Endothelial cell of umbilical vein (primary cell): ENCODE measurements at regions not wholly inside any gene's neighbourhood (a gene's known extent, or its start where the extent isn't known, plus 50 kb on each side); places are given as distances from the start of the nearest gene placed in this dataset.

Experiments used
- BruUV-seq: library from RNA; stranded (reverse); fragments of 400-500 nt; replicated peaks from 2 replicates; lab custom pipeline; 2021; lab: Mats Ljungman, UMichigan
- CTCF ChIA-PET: fragments of 300-600, 350-600 bp; sonication (Branson Sonifier 250); formaldehyde crosslinking; loops from one replicate; lab custom pipeline; 2021; ENCODE audit warnings: antibody characterized with exemption, inconsistent platforms; lab: Charles Lee
- POLR2A ChIA-PET: fragments of 300-600, 350-600 bp; sonication (Branson Sonifier 250); formaldehyde crosslinking; loops from one replicate; lab custom pipeline; 2021; ENCODE audit warnings: antibody characterized with exemption, inconsistent platforms; lab: Charles Lee
- DNase-seq: peaks from one replicate; pipeline ENCODE4 v3.0.0-alpha.2; 2011; ENCODE audit warnings: low read depth, low spot score
- FAIRE-seq: peaks from 2 replicates; lab custom pipeline; 2011; peaks lifted over from hg19 to GRCh38; lab: Jason Lieb, UNC
- H2AFZ ChIP-seq: 2 replicates; pipeline ENCODE4 v1.6.0; 2012; ENCODE audit warnings: low read depth, low read length, control low read depth, inconsistent platforms
- H3K27ac ChIP-seq: 2 replicates; pipeline ENCODE4 v1.5.1; 2011; ENCODE audit warnings: low read depth, mild to moderate bottlenecking, control low read depth, low read length, moderate library complexity; ENCODE audit not compliant: insufficient read depth
- H3K27me3 ChIP-seq, 2 experiments: 2 replicates each; pipeline versions ENCODE4 v1.6.0 to v1.6.1; 2011; ENCODE audit warnings: low read length in 2 of 2, mixed read lengths in 1 of 2; ENCODE audit not compliant: control insufficient read depth in 2 of 2, insufficient read depth in 2 of 2
- H3K36me3 ChIP-seq, 2 experiments: 2 replicates in 1 of 2; 3 replicates in 1 of 2; pipeline ENCODE4 v1.5.1; 2011; ENCODE audit warnings: low read length in 2 of 2, mild to moderate bottlenecking in 1 of 2, moderate library complexity in 1 of 2; ENCODE audit not compliant: control insufficient read depth in 2 of 2, insufficient read depth in 2 of 2; ENCODE audit errors: extremely low read depth in 1 of 2
- H3K4me1 ChIP-seq: 3 replicates; pipeline ENCODE4 v1.5.1; 2011; ENCODE audit warnings: mild to moderate bottlenecking, low read length; ENCODE audit not compliant: control insufficient read depth, insufficient read depth; ENCODE audit errors: extremely low read depth
- H3K4me2 ChIP-seq: 2 replicates; pipeline ENCODE4 v1.6.1; 2011; ENCODE audit warnings: low read length, control low read depth, mixed read lengths; ENCODE audit not compliant: insufficient read depth
- H3K4me3 ChIP-seq, 3 experiments: fragments of 200-600 bp in 1 of 3; sonication (generic), shearing (Covaris generic) in 1 of 3; replicated peaks in 1 of 3; 2 replicates each; pipeline ENCODE4 v1.5.1; 2011 to 2016; ENCODE audit warnings: control low read depth in 3 of 3, low read length in 3 of 3, mild to moderate bottlenecking in 2 of 3, inconsistent platforms in 1 of 3, low read depth in 1 of 3, moderate library complexity in 1 of 3; ENCODE audit not compliant: insufficient read depth in 1 of 3
- H3K79me2 ChIP-seq: 2 replicates; pipeline ENCODE4 v1.6.0; 2012; ENCODE audit warnings: low read length, inconsistent platforms; ENCODE audit not compliant: control insufficient read depth, insufficient read depth
- H3K9ac ChIP-seq: replicated peaks from 2 replicates; pipeline ENCODE3; 2011; ENCODE audit warnings: low read length, control low read depth; ENCODE audit not compliant: insufficient read depth; ENCODE audit errors: extremely low read depth
- H3K9me1 ChIP-seq: replicated peaks from 3 replicates; pipeline ENCODE4 v1.6.0; 2011; ENCODE audit warnings: mild to moderate bottlenecking, low read length; ENCODE audit not compliant: control insufficient read depth, insufficient read depth; ENCODE audit errors: extremely low read depth
- H3K9me3 ChIP-seq: replicated peaks from 2 replicates; pipeline ENCODE4 v1.5.1; 2012; ENCODE audit warnings: low read length, inconsistent platforms; ENCODE audit not compliant: control insufficient read depth, insufficient read depth
- H4K20me1 ChIP-seq: replicated peaks from 2 replicates; pipeline ENCODE3; 2011; ENCODE audit warnings: mild to moderate bottlenecking, low read length; ENCODE audit not compliant: control insufficient read depth, insufficient read depth; ENCODE audit errors: extremely low read depth
- CTCF ChIP-seq, 2 donors: IDR thresholded peaks; 1 replicate in 1 of 2; 2 replicates in 1 of 2; pipeline ENCODE4 v1.5.1; 2011; ENCODE audit warnings: low read length in 2 of 2, mild to moderate bottlenecking in 2 of 2, moderate library complexity in 2 of 2, control low read depth in 1 of 2, inconsistent platforms in 1 of 2, low read depth in 1 of 2; ENCODE audit not compliant: insufficient read depth in 1 of 2; ENCODE audit errors: extremely low read depth in 1 of 2
- EZH2 ChIP-seq: IDR thresholded peaks from 2 replicates; pipeline ENCODE4 v1.6.1; 2012; ENCODE audit warnings: borderline replicate concordance, low read depth, mild to moderate bottlenecking, moderate library complexity, low read length, inconsistent platforms; ENCODE audit not compliant: severe bottlenecking
- FOS ChIP-seq: IDR thresholded peaks from 2 replicates; pipeline ENCODE4 v1.6.1; 2011; ENCODE audit warnings: mild to moderate bottlenecking, low read length, moderate library complexity, borderline replicate concordance; ENCODE audit not compliant: insufficient read depth
- GATA2 ChIP-seq: IDR thresholded peaks from 2 replicates; pipeline ENCODE4 v1.7.0; 2011; ENCODE audit warnings: low read depth, mild to moderate bottlenecking, moderate library complexity, mixed read lengths, low read length; ENCODE audit not compliant: insufficient read length, insufficient read depth
- JUN ChIP-seq: IDR thresholded peaks from 2 replicates; pipeline ENCODE4 v1.6.1; 2011; ENCODE audit warnings: borderline replicate concordance, low read depth; ENCODE audit not compliant: insufficient read length, insufficient read depth
- MAX ChIP-seq: IDR thresholded peaks from 2 replicates; pipeline ENCODE4 v1.6.1; 2011; ENCODE audit not compliant: insufficient read depth, insufficient read length
- MYC ChIP-seq: IDR thresholded peaks from one replicate; pipeline ENCODE4 v1.6.1; 2011; ENCODE audit warnings: mild to moderate bottlenecking, low read depth, low read length
- POLR2A ChIP-seq: IDR thresholded peaks from 2 replicates; pipeline ENCODE4 v1.6.1; 2012; ENCODE audit warnings: low read depth, mild to moderate bottlenecking, control low read depth, low read length
- POLR2AphosphoS5 ChIP-seq: IDR thresholded peaks from 2 replicates; pipeline ENCODE4 v1.6.1; 2012; ENCODE audit warnings: low read depth, mild to moderate bottlenecking, control low read depth, low read length, moderate library complexity; ENCODE audit not compliant: insufficient read depth
- dilution Hi-C: fragments of 300-500 bp; cut with MboI; formaldehyde crosslinking; loops from one replicate; pipeline ENCODE4 v1.15.0; 2019; ENCODE audit warnings: low sequenced_read_pairs; ENCODE audit not compliant: extremely low pct_ligation_motif_present
- intact Hi-C: fragments of 100-400 bp; cut with micrococcal nuclease; formaldehyde crosslinking; loops from one replicate; pipeline ENCODE4 v1.10.0; 2022

- no peaks in the 10 kb centered on the region for H3K9me3 ChIP-seq
- H3K9ac ChIP-seq: no peak overlapping the region
- H3K4me1 ChIP-seq: no peaks in the 10 kb centered on the region
- no peak overlapping the region for H2AFZ ChIP-seq
- no peaks in the 10 kb centered on the region for H3K79me2 ChIP-seq
- H3K27ac ChIP-seq: no peak overlapping the region
- ChIA-PET POLR2A (no interaction called here), CTCF (no interaction called here)
- DNase-seq: no peak
- no peaks in the 10 kb centered on the region for H3K9me1 ChIP-seq
- H3K4me2 ChIP-seq: no peak overlapping the region
- no peaks in the 10 kb centered on the region for H3K36me3 ChIP-seq
- no peak for FAIRE-seq
- BruUV-seq: no TSS peak
- dilution Hi-C loops (no loop called here), intact Hi-C loops (no loop called here)
- H3K27me3 ChIP-seq: no peaks in the 10 kb centered on the region
- TF ChIP-seq MYC (no peak), POLR2AphosphoS5 (no peak), GATA2 (no peak), POLR2A (no peak), FOS (no peak), JUN (no peak), CTCF (IDR thresholded peaks at IDR 0.05; ENCODE audit: extremely low read depth in 1 of 2, insufficient read depth in 1 of 2, low read depth in 1 of 2, low read length in 2 of 2) (no peak), MAX (no peak), EZH2 (no peak)
- H4K20me1 ChIP-seq: no peaks in the 10 kb centered on the region
- H3K4me3 ChIP-seq: no peak overlapping the region
Measured at GRCh38 chr3:82265747-82266146, 504.3 kb upstream of the GBE1 start.
